Smooth muscle cell (in vitro differentiated cells): ENCODE measurements at regions not wholly inside any gene's neighbourhood (a gene's known extent, or its start where the extent isn't known, plus 50 kb on each side); places are given as distances from the start of the nearest gene placed in this dataset.

Source experiments
- DNase-seq: peaks from one replicate; lab custom pipeline; 2025; ENCODE audit not compliant: unreplicated experiment; lab: John Stamatoyannopoulos, UW
- H2AFZ ChIP-seq: fragments of 200-600 bp; sonication (generic); 2 replicates; pipeline ENCODE4 v1.6.0; 2016; ENCODE audit warnings: antibody characterized with exemption, low read depth, mild to moderate bottlenecking
- H3F3A ChIP-seq: fragments of 200-600 bp; sonication (generic); 2 replicates; pipeline ENCODE4 v1.6.0; 2017; ENCODE audit warnings: antibody characterized with exemption, low read depth
- H3K27ac ChIP-seq: fragments of 200-600 bp; sonication (generic); 2 replicates; pipeline ENCODE4 v1.5.1; 2016; ENCODE audit warnings: low read depth, mild to moderate bottlenecking
- H3K27me3 ChIP-seq: fragments of 200-600 bp; sonication (generic); 2 replicates; pipeline ENCODE4 v1.6.1; 2016; ENCODE audit warnings: low read depth, mild to moderate bottlenecking
- H3K36me3 ChIP-seq: fragments of 200-600 bp; sonication (generic); 2 replicates; pipeline ENCODE4 v1.5.1; 2016; ENCODE audit warnings: low read depth
- H3K4me1 ChIP-seq: fragments of 200-600 bp; sonication (generic); 2 replicates; pipeline ENCODE4 v1.5.1; 2016; ENCODE audit warnings: low read depth
- H3K4me2 ChIP-seq: fragments of 200-600 bp; sonication (generic); 2 replicates; pipeline ENCODE4 v1.6.0; 2016; ENCODE audit warnings: mild to moderate bottlenecking
- H3K4me3 ChIP-seq: fragments of 200-600 bp; sonication (generic); 2 replicates; pipeline ENCODE4 v1.5.1; 2016; ENCODE audit warnings: mild to moderate bottlenecking
- H3K79me2 ChIP-seq: fragments of 200-600 bp; sonication (generic); 2 replicates; pipeline ENCODE4 v1.6.0; 2016; ENCODE audit warnings: low read depth, mild to moderate bottlenecking
- H3K9ac ChIP-seq: fragments of 200-600 bp; sonication (generic); 2 replicates; pipeline ENCODE4 v1.6.0; 2016; ENCODE audit warnings: low read depth
- H3K9me3 ChIP-seq: fragments of 200-600 bp; sonication (generic); replicated peaks from 2 replicates; pipeline ENCODE4 v1.5.1; 2016; ENCODE audit warnings: low read depth
- H4K20me1 ChIP-seq: fragments of 200-600 bp; sonication (generic); 2 replicates; pipeline ENCODE4 v1.6.0; 2016; ENCODE audit warnings: low read depth
- WGBS: methylation state at CpG from one replicate; pipeline ENCODE4 v1.1.7; 2016; ENCODE audit warnings: low lambda C conversion rate; 5-methylcytosine and 5-hydroxymethylcytosine counted together
- TF ChIP-seq, protein P1 (sequence below): fragments of 200-600 bp; sonication (generic); IDR thresholded peaks from 2 replicates; pipeline ENCODE4 v1.5.1; 2017; ENCODE audit warnings: borderline replicate concordance, mild to moderate bottlenecking, antibody characterized with exemption; ENCODE audit not compliant: insufficient read depth, poor library complexity, severe bottlenecking

DNA sequence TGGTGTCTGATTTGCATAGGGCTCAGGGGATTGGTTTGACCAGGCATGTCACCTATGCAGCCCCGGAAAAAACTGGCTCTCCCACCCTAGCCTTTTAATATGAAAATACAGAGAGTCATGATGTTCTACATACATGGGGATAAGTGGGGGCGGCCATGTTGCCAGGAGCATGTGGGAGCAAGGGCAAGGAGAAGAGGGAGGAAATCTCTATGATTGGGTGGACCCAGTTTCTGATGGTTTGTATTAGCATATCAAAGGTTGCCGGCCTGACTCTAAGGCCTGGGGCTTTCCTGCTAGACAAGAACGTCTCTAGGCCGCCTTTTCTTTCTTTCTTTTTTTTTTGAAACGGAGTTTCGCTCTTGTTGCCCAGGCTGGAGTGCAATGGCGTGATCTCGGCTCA is 123.4 kb upstream of the CPSF6 start:
- Histone ChIP-seq H3K4me3 (no peak overlapping the region), H3K36me3 (no peaks in the 10 kb centered on the region), H3K9me3 (no peaks in the 10 kb centered on the region), H3K79me2 (no peaks in the 10 kb centered on the region), H3K9ac (no peak overlapping the region), H3K4me1 (no peaks in the 10 kb centered on the region), H3K4me2 (no peak overlapping the region), H3K27ac (no peak overlapping the region), H2AFZ (no peak overlapping the region), H4K20me1 (no peaks in the 10 kb centered on the region), H3F3A (no peaks in the 10 kb centered on the region), H3K27me3 (no peaks in the 10 kb centered on the region)
- no peak for DNase-seq
- TF ChIP-seq, protein P1, sequence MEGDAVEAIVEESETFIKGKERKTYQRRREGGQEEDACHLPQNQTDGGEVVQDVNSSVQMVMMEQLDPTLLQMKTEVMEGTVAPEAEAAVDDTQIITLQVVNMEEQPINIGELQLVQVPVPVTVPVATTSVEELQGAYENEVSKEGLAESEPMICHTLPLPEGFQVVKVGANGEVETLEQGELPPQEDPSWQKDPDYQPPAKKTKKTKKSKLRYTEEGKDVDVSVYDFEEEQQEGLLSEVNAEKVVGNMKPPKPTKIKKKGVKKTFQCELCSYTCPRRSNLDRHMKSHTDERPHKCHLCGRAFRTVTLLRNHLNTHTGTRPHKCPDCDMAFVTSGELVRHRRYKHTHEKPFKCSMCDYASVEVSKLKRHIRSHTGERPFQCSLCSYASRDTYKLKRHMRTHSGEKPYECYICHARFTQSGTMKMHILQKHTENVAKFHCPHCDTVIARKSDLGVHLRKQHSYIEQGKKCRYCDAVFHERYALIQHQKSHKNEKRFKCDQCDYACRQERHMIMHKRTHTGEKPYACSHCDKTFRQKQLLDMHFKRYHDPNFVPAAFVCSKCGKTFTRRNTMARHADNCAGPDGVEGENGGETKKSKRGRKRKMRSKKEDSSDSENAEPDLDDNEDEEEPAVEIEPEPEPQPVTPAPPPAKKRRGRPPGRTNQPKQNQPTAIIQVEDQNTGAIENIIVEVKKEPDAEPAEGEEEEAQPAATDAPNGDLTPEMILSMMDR = no peak
- WGBS = 86% methylated on average over 9 of the region's 9 CpGs

DNA sequence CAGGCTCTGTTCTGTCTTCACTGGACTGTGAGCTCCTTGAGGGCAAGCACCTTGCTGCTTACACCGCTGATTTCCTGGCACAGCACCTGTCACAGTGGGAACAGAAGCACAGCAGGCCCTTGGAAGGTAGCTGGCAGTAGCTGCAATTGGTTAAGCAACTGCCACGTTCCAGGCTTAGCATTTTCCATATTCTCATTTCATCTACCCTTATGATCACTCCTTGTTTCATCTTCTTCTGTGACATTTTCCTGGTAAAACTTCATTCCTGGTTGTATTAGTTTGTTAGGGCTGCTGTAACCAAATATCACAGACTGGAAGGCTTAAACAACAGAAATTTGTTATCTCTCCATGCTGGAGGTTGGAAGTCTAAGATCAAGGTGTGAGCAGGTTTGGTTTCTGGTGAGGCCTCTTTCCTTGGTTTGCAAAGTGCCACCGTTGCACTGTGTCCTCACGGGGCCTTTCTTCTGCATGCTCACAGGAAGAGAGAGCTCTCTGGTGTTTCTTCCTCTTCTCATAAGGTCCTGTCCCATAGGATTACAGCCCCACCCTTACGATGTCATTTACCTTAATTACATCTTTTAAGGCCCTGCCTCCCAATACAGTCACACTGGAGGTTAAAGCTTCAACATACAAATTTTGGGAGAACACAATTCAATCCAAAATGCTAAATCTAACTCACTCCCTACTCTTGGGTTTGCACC is 121.7 kb upstream of the CPSF6 start:
- Histone ChIP-seq H3K4me1 (no peaks in the 10 kb centered on the region), H3K27ac (no peak overlapping the region), H3K9me3 (no peaks in the 10 kb centered on the region), H3K4me2 (no peak overlapping the region), H3K27me3 (no peaks in the 10 kb centered on the region), H3K4me3 (no peak overlapping the region), H3K79me2 (no peaks in the 10 kb centered on the region), H4K20me1 (no peaks in the 10 kb centered on the region), H2AFZ (no peak overlapping the region), H3F3A (no peaks in the 10 kb centered on the region), H3K36me3 (no peaks in the 10 kb centered on the region), H3K9ac (no peak overlapping the region)
- no peak for DNase-seq
- TF ChIP-seq, protein P1 = no peak
- 87% methylated on average over 5 of the region's 5 CpGs for WGBS

DNA sequence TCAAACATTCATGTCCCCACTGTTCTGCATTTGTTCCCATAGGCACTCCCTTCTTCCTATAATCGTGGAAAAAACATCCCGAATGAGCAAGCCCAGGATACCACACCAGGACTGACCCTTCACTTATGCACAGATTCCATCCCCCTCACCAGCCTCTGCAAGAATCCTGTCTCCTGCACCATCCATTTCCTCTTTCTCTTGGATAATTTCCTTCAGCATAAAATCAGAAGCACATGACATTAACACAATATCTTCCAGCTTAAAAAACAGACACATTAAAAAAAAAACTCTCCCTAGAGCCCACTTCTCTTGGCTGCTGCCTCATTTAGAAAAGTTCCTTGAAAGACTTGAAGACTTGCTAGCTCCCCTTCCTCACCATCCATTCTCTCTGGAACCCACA is 120.9 kb upstream of the CPSF6 start:
- H3K9ac ChIP-seq = no peak overlapping the region
- H2AFZ ChIP-seq = no peak overlapping the region
- no peak overlapping the region for H3K4me2 ChIP-seq
- H4K20me1 ChIP-seq = no peaks in the 10 kb centered on the region
- no peaks in the 10 kb centered on the region for H3K36me3 ChIP-seq
- no peaks in the 10 kb centered on the region for H3K9me3 ChIP-seq
- TF ChIP-seq, protein P1 = no peak
- no peak for DNase-seq
- no peaks in the 10 kb centered on the region for H3K27me3 ChIP-seq
- no peaks in the 10 kb centered on the region for H3K4me1 ChIP-seq
- H3K4me3 ChIP-seq = no peak overlapping the region
- H3K27ac ChIP-seq = no peak overlapping the region
- WGBS = 97% methylated on average over 2 of the region's 2 CpGs
- H3F3A ChIP-seq = no peaks in the 10 kb centered on the region
- H3K79me2 ChIP-seq = no peaks in the 10 kb centered on the region

DNA sequence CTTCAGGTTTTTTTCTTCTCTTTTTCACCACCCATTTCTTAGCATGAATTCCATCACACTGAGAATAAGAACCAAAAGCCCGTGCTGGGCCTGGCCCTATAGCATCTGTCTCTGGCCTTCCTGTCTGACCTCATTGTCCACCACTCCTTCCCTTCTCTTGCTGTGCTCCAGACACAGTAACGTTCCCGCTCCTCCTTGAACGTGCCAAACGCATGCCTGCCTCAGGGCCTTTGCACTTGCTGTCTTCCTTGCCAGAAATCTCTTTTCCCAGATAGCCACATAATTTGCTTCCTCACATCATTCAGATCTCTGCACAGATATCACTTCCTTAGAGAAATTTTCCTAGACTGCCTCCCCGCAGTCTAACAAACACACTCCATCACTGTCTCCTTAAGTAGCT is 119.6 kb upstream of the CPSF6 start:
- Histone ChIP-seq H3K4me2 (no peak overlapping the region), H3K36me3 (no peaks in the 10 kb centered on the region), H4K20me1 (no peaks in the 10 kb centered on the region), H3K4me3 (no peak overlapping the region), H3K79me2 (no peaks in the 10 kb centered on the region), H3K9ac (no peak overlapping the region), H3K9me3 (no peaks in the 10 kb centered on the region), H3F3A (no peaks in the 10 kb centered on the region), H3K27me3 (no peaks in the 10 kb centered on the region), H3K4me1 (no peaks in the 10 kb centered on the region), H3K27ac (no peak overlapping the region), H2AFZ (no peak overlapping the region)
- no peak for DNase-seq
- 85% methylated on average over 6 of the region's 6 CpGs for WGBS
- TF ChIP-seq, protein P1 = no peak
